Pancreas (tissue), 10 donors: ENCODE measurements at regions not wholly inside any gene's neighbourhood (a gene's known extent, or its start where the extent isn't known, plus 50 kb on each side); places are given as distances from the start of the nearest gene placed in this dataset.
A peak's percentile ranks its signal among the peaks of the same experiment; 100 is the strongest.
"Not testable (repeated sequence)": the region's sequence is repeated elsewhere in the genome, so short reads cannot be mapped to it uniquely, and the experiment has no call there.

ENCODE experiments used
- ATAC-seq, 4 donors: fragments of 200-7000 bp; cut with Tn5 transposase; one replicate each; pipeline versions ENCODE4 v1.8.0 to v1.9.1; 2020; ENCODE audit warnings: mild to moderate bottlenecking in 4 of 4, moderate library complexity in 4 of 4
- DNase-seq, 6 donors: peaks; one replicate each; pipeline ENCODE4 v3.0.0-alpha.2; 2020
- FAIRE-seq: peaks from 2 replicates; lab custom pipeline; 2012; peaks lifted over from hg19 to GRCh38; lab: Jason Lieb, UNC
- H3K27ac ChIP-seq, 4 donors: fragments of 200-600 bp; sonication (generic); 1 replicate in 3 of 4; 2 replicates in 1 of 4; pipeline versions ENCODE4 v1.5.0 to v1.8.0; 2020
- H3K27me3 ChIP-seq, 4 donors: fragments of 200-600 bp; one replicate each; pipeline ENCODE4 v1.8.0; 2021
- H3K36me3 ChIP-seq, 3 donors: fragments of 200-600 bp; sonication (generic) in 1 of 3; one replicate each; pipeline versions ENCODE4 v1.5.0 to v1.8.0; 2020 to 2021
- H3K4me1 ChIP-seq, 3 donors: fragments of 200-600 bp; one replicate each; pipeline ENCODE4 v1.8.0; 2021
- H3K4me3 ChIP-seq, 4 donors: fragments of 200-600 bp; sonication (generic) in 2 of 4; one replicate each; pipeline versions ENCODE4 v1.5.0 to v1.8.0; 2020 to 2021
- H3K9me3 ChIP-seq, 4 donors: fragments of 200-600 bp; one replicate each; pipeline ENCODE4 v1.8.0; 2021
- WGBS, 2 donors: extraction: QIAGEN DNeasy Blood & Tissue Kit; methylation state at CpG; one replicate each; pipeline ENCODE4 v1.1.7; 2013; 5-methylcytosine and 5-hydroxymethylcytosine counted together
- intact Hi-C, 3 donors: fragments of 100-400 bp; cut with DNase I; formaldehyde crosslinking; loops; one replicate each; pipeline versions ENCODE4 v1.11.1 to v1.14.2; 2022
- TF ChIP-seq, protein P1 (sequence below), 4 donors: fragments of 200-600 bp; sonication (generic) in 3 of 4; IDR thresholded peaks; one replicate each; pipeline versions ENCODE4 v1.5.0 to v1.8.0; 2021; ENCODE audit warnings: antibody characterized with exemption in 4 of 4
- donor health status: healthy with polysubstance abuse.
- donor health status: DM: no; HTN: no; CAD: no; lungs with moderate emphysema.
- donor health status: DM: no; HTN: no; CAD: no.
- donor health status: control.
- donor health status: control.
- donor health status: Bipolar disorder and iron deficiency.
- donor health status: DM: yes; HTN: yes; CAD: no.
- donor health status: DM: no; HTN: no; CAD: no.
- donor health status: DM: no; HTN: no; CAD: no.
- donor health status: DM: yes; HTN: yes; CAD: no.

DNA sequence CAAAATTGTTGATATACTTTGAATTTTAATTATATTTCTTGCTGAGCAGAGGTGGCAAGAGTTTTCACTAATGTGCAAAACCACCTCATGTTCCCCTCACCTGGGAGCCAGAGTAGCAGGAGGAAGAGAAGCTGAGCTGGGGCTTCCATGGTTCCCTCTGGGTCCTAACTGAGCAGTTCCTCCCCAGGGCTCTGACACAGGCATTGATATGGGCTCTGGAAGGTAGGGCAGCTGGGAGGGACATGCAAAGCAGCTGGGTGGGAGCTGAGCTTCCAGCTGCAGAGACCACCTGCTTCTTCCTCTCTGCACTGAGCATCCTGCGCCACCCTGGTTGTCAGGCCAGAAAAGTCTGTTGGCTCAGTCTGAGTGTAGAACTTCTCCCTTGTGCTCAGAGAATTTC lies 336.1 kb downstream of the RPIA start:
- intact Hi-C loops, ATAC-seq, DNase-seq, FAIRE-seq, H3K4me3 ChIP-seq, H3K9me3 ChIP-seq, H3K27me3 ChIP-seq, H3K4me1 ChIP-seq, H3K36me3 ChIP-seq, H3K27ac ChIP-seq: not testable (repeated sequence)
- WGBS, 2 donors = 44 to 88% methylated on average over 1 of the region's 1 CpG

DNA sequence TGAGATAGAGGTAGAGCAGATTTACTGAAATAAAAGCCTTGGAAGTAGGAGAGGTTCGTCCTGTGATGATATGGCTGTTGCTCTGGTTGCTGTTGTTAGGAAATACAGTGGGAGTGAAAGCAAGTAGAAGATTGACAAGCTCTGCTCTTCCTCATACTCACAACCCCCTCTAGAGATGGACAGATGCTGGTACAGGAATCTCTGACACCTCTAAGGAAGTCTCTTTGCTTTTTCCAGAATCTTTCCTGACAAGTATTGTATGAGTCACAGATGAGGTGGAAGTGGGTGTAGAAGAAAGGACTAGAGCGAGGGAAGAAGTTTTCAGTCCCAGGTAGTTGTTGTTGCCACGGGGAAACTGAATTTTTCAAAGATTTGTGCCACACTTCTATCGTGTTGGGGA lies 337.8 kb downstream of the RPIA start:
- H3K4me3 ChIP-seq, H3K9me3 ChIP-seq, FAIRE-seq, H3K4me1 ChIP-seq, DNase-seq, H3K36me3 ChIP-seq, ATAC-seq, H3K27me3 ChIP-seq, H3K27ac ChIP-seq, intact Hi-C loops: not testable (repeated sequence)
- 41 to 53% methylated on average over 3 to 4 of the region's 4 CpGs for WGBS, 2 donors

DNA sequence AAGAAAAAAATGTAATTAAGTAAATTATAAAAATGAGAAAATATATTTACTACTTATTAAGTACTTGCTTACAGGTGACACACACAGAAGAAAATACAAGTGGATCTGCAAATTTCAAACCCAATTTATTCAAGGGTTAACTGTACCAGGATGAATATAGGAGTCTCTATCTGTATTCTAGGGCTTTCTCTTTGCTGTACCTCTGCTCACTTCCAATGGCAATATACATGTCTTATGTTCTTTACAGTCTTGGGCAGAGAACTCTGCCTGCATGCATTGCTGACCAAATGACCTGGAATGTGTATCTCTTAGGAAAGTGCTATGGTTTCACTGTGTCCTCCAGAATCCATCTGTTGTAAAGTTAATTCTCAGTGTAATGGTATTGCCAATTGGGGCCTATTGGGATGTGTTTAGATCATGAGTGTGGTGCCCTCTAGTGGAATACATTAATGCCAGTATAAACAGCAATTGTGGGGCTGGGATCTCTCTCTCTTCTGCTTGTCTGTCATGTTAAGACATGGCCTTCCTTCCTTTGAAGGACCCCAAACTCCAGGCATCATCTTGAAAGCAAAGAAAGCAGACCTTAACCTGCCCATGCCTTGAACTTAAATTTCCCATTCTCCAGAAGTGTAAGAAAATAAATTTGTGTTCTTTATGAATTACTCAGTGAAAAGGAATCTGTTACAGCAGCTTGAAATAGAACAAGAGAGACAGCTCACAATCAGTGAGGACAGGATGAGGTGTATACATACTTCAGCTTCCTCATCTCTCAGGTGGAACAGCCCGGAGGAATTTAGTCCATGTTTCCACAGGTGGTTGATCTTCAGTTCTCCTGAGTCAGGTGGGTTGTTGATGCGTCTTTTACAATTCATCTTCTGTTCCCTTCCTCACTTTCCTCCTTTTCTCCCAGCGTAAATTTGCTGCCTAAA lies 356.9 kb downstream of the RPIA start:
- whole genome bisulfite sequencing, 2 donors = 34% methylated on average over 1 of the region's 3 CpGs
- intact Hi-C loops, H3K4me3 ChIP-seq, H3K27ac ChIP-seq, H3K4me1 ChIP-seq, H3K27me3 ChIP-seq, H3K9me3 ChIP-seq, FAIRE-seq, H3K36me3 ChIP-seq: not testable (repeated sequence)
- TF ChIP-seq, protein P1, sequence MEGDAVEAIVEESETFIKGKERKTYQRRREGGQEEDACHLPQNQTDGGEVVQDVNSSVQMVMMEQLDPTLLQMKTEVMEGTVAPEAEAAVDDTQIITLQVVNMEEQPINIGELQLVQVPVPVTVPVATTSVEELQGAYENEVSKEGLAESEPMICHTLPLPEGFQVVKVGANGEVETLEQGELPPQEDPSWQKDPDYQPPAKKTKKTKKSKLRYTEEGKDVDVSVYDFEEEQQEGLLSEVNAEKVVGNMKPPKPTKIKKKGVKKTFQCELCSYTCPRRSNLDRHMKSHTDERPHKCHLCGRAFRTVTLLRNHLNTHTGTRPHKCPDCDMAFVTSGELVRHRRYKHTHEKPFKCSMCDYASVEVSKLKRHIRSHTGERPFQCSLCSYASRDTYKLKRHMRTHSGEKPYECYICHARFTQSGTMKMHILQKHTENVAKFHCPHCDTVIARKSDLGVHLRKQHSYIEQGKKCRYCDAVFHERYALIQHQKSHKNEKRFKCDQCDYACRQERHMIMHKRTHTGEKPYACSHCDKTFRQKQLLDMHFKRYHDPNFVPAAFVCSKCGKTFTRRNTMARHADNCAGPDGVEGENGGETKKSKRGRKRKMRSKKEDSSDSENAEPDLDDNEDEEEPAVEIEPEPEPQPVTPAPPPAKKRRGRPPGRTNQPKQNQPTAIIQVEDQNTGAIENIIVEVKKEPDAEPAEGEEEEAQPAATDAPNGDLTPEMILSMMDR (IDR thresholded peaks at IDR 0.05) = peak; percentile 37 to 73 (median 54)
- ATAC-seq (peak; percentile 68 to 89 (median 88)), DNase-seq (peak in 2 of 6 donors; percentile 3 to 22)

DNA sequence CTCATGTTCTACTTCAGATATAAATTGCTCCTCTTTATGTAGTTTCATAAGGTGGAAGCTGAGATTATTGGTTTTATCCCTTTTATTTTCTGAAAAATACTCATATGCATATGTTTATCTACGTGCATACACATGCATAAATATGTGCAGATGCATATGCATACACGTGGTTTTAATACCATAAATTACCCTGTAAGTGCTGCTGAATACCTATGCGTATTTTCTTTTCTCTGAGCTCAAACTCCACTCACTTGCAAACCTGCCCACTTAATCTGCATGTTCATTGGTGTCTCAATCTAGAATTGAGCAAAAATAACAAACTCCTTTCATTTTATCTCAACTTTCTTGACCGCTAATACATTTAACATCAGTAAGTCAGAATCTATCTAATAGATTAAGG lies 367.1 kb downstream of the RPIA start:
- ATAC-seq, H3K36me3 ChIP-seq, DNase-seq, H3K4me1 ChIP-seq, H3K4me3 ChIP-seq, H3K9me3 ChIP-seq, H3K27ac ChIP-seq, intact Hi-C loops, H3K27me3 ChIP-seq, FAIRE-seq: not testable (repeated sequence)
- WGBS, 2 donors = 59 to 62% methylated on average over 4 of the region's 4 CpGs

DNA sequence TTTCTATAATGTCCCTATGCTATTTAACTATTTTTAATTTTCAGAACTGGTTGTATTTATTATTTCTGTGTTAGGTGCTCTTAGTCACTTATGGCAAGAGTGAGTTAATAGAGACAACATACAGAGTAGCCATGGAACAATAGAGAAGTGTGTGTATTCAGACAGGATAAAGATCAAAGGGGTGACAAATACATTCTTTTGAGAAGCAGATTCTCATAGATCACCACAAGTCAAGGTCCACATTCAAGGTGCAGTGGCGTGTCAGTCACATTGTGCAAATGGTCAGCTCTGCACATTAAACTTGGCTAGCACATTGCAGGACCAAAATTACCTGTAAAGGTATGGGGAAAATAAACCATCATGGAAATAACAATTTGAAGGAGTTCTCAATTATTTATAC lies 369.7 kb downstream of the RPIA start:
- 19 to 39% methylated on average over 1 of the region's 1 CpG for WGBS, 2 donors
- FAIRE-seq, DNase-seq, H3K27me3 ChIP-seq, H3K27ac ChIP-seq, H3K36me3 ChIP-seq, H3K9me3 ChIP-seq, H3K4me3 ChIP-seq, H3K4me1 ChIP-seq, intact Hi-C loops, ATAC-seq: not testable (repeated sequence)

DNA sequence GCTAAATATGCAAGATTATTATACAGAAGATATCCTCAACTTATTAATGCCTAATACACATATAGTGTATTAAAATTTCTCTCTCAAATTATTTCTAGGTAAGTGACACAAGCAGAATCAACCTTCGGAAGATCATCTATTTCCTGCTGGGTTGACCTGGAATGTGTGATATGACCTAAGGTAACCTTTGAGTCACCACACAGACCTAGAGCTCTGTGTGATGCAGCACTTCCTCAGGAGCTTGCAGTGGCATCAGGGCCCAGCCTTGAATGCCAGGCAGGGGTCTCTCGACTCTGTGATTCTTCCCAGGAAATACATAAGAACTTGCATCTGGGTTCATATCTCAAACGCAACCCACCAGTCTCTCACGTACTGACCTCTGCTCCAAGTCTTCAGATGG lies 385.3 kb downstream of the RPIA start:
- FAIRE-seq, intact Hi-C loops, H3K4me3 ChIP-seq, H3K27ac ChIP-seq, H3K27me3 ChIP-seq, ATAC-seq, H3K9me3 ChIP-seq, H3K4me1 ChIP-seq, DNase-seq, H3K36me3 ChIP-seq: not testable (repeated sequence)
- WGBS, 2 donors = 48 to 56% methylated on average over 4 of the region's 4 CpGs

DNA sequence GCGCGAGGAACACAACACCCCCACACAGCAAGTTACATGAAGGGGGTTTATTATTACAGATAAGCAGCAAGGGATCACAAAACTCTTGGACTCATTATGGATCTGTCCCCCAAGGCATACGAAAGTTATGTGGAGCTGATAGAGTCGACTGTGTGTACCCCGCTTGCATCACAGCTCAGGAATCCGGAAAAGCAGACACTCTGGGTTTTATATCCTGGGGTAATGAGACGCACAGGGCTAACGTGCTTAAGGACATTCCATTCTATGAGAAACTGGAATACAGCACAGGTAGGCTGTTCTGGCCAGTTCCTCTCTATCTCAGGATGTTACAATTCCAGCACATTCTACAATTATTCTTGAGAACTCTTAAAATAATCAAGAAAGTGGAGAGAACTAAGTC lies 401.4 kb downstream of the RPIA start:
- ATAC-seq, DNase-seq, H3K27ac ChIP-seq: not testable (repeated sequence)

DNA sequence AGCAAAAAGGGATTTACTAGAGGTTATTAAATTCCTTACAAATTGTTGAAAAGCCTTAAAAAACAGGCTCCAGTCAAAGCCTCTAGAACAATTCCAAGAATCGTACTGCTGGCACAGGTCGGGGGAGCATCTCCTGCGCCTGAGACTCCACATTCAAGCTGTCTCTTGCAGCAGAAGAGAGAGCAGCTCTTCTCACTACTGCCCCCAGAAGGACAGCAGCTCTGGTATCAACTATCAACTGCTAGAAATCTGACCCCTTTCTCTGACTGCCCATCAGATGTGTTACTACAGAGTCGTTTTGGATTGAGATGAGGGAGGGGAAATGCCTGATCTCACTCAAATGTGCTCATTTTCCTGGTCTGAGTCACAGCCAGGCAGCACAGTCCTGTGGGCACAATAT lies 403.6 kb downstream of the RPIA start:
- DNase-seq, ATAC-seq, FAIRE-seq, H3K27me3 ChIP-seq, H3K4me3 ChIP-seq, H3K9me3 ChIP-seq, intact Hi-C loops, H3K27ac ChIP-seq, H3K4me1 ChIP-seq, H3K36me3 ChIP-seq: not testable (repeated sequence)
- WGBS, 2 donors = 35 to 39% methylated on average over 4 of the region's 4 CpGs

More for the DNA sequence above, 401.4 kb downstream of the RPIA start:
- H3K27me3 ChIP-seq, H3K4me3 ChIP-seq, H3K4me1 ChIP-seq, H3K36me3 ChIP-seq, FAIRE-seq, H3K9me3 ChIP-seq, intact Hi-C loops: not testable (repeated sequence)
- WGBS, 2 donors = 48 to 67% methylated on average over 6 of the region's 8 CpGs

DNA sequence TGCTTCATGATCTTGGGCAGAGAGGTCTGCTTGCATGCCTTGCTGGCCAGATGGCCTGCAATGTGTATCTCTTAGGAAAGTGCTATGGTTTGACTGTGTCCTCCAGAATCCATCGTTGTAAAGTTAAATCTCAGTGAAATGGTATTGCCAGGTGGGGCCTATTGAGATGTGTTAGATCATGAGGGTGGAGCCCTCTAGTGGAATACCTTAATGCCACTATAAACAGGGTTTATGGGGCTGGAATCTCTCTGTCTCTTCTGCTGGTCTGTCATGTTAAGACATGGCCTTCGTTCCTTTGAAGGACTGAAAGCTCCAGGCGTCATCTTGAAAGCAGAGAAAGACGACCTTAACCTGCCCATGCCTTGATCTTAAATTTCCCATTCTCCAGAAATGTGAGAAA lies 411.1 kb downstream of the RPIA start:
- intact Hi-C loops, H3K27ac ChIP-seq, ATAC-seq, H3K9me3 ChIP-seq, H3K4me1 ChIP-seq, H3K4me3 ChIP-seq, FAIRE-seq, H3K27me3 ChIP-seq, H3K36me3 ChIP-seq, DNase-seq: not testable (repeated sequence)
- 40 to 74% methylated on average over 4 of the region's 4 CpGs for WGBS, 2 donors

DNA sequence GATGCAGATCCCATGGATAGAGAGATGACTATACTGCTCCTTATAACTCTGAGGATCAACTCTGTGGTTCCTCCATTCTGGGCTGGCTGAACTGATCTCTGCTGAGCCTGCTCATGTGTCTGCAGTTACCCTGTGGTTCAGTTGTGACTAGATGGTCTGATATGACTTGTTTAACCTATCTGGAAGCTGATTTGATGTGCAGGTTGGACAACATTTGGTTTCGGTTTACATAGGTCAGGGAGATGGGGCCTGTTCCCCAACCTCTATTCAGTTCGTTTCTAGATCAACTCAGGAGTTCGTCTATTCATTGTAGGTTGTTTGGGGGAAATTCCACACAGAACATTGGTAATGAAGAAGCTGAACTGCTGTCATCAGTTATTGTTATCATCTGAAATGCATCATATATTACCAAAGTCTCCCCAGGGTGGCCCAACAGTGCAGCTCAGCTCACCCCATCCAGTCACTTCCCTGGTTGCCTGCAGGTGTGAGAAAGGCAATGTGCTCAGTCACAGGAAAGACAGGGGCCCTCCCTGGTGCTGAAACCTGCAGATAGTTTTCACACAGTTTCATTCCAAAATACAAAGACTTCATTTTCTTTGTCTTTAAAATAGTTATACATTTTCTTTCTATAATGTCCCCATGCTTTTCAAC lies 415.0 kb downstream of the RPIA start:
- H3K9me3 ChIP-seq, H3K27me3 ChIP-seq, H3K27ac ChIP-seq, H3K36me3 ChIP-seq, FAIRE-seq, H3K4me1 ChIP-seq, DNase-seq, H3K4me3 ChIP-seq, intact Hi-C loops, ATAC-seq: not testable (repeated sequence)
- 50% methylated on average over 1 of the region's 3 CpGs; no CpG with 5 or more reads in 1 of the 2 donors for WGBS, 2 donors

DNA sequence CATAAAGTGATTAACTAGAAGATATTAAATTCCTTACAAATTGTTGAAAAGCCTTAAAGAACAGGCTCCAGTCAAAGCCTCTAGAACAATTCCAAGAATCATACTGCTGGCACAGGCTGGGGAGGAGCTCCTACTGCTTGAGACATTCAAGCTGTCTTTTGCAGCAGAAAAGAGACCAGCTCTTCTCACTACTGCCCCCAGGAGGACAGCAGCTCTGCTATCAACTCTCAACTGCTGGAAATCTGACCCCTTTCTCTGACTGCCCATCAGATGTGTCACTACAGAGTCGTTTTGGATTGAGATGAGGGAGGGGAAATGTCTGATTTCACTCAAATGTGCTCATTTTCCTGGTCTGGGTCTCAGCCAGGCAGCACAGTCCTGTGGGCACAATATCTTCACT lies 421.0 kb downstream of the RPIA start:
- H3K27me3 ChIP-seq, intact Hi-C loops, H3K9me3 ChIP-seq, H3K27ac ChIP-seq, FAIRE-seq, H3K4me1 ChIP-seq, H3K4me3 ChIP-seq, H3K36me3 ChIP-seq, ATAC-seq: not testable (repeated sequence)
- WGBS, 2 donors = 0% methylated on average over 1 of the region's 1 CpG
- peak in 1 of 6 donors; percentile 9 for DNase-seq
